SH-SY5Y (cell line): ENCODE measurements at regions not wholly inside any gene's neighbourhood (a gene's known extent, or its start where the extent isn't known, plus 50 kb on each side); places are given as distances from the start of the nearest gene placed in this dataset.

ENCODE experiments used
- GATA2 ChIP-seq: IDR thresholded peaks from 2 replicates; pipeline ENCODE4 v1.6.1; 2011; ENCODE audit warnings: mild to moderate bottlenecking, low read depth, low read length
- GATA3 ChIP-seq: IDR thresholded peaks from 2 replicates; pipeline ENCODE4 v1.6.1; 2011; ENCODE audit warnings: low read depth, mild to moderate bottlenecking, low read length, moderate library complexity

GRCh38 chr15:31925541-31925940 is 104.8 kb upstream of the CHRNA7 start:
- TF ChIP-seq GATA3 (no peak), GATA2 (no peak)

GRCh38 chr15:31930967-31931366 is 99.3 kb upstream of the CHRNA7 start:
- TF ChIP-seq GATA3 (no peak), GATA2 (no peak)

DNA sequence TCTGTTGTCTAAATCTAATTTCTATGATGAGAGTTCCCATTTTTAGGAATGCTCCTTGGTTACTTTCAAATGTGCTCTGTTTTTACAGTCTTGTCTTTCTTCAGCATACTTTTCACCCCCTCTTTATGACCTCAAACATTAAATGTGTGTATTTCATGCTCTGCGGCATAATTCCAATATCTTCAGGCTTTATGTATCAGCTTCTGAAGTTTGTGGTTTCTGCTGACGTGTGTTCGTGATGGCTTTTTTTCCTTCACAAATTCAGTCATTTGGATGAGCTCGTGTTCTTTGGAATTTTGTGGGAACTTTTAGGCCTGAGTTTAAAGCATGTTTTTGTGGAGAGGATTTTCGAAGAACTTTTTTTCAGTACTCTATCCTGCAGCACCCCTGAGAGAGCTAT is 97.7 kb upstream of the CHRNA7 start:
- TF ChIP-seq GATA2: no peak
- TF ChIP-seq GATA3: no peak

DNA sequence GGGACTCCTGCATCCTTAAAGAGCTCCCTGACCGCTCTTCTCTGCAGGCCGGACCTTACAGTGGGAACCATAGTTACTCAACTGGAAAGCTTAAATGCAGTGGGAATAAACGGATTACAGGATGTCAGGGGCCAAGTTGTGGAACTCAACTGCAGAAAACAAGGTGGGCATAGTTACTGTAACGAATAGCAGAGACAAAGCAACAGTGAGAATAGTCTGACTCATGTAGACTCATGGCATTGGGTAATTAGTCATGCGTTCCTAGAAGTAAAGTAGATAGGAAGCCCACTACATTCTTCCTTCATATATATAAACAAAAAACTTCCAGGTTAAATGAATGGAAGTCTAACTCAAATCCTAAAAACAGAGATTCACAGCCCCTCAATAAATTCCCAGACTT is 95.5 kb upstream of the CHRNA7 start:
- no peak for TF ChIP-seq GATA3
- TF ChIP-seq GATA2: no peak

GRCh38 chr15:31953478-31953877 is 76.8 kb upstream of the CHRNA7 start:
- TF ChIP-seq GATA3: no peak
- no peak for TF ChIP-seq GATA2

DNA sequence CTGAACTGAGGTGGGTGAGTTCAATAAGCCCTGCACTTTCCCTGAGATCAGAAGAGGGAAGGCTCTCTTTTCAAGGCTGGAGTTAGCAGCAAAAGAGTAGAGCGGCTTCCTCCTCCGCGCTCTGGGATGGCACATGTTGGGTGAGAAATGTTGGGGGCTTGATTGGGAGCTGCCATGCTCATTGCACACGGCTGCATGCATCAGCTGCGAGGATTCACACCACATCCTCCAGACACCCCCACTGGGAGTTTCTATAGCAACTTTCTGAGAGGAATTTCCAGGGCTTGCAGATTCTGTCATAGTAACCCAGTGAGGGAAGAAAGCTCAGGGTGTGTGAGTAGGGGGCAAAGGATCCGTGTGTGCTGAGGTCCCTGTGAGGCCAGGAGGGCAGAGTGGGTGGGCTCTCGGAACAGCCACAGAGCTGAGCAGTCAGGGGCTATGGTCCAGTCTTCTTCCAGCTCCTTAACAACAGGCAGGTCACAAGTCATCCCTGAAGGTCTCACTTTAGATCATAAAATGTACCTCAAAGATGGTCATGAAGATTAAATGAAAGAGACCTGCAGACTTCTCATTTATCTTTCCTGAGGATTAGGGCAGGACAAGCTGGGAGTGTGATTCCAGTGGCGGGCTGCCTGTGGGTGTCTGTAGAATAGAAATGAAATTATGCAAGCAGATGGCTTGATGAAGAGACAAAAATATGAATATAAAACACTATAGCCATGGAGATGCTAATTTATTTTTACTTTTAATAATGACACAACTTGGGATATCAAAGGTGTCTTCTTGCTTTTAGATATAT is 75.7 kb upstream of the CHRNA7 start:
- no peak for TF ChIP-seq GATA2
- TF ChIP-seq GATA3: no peak

DNA sequence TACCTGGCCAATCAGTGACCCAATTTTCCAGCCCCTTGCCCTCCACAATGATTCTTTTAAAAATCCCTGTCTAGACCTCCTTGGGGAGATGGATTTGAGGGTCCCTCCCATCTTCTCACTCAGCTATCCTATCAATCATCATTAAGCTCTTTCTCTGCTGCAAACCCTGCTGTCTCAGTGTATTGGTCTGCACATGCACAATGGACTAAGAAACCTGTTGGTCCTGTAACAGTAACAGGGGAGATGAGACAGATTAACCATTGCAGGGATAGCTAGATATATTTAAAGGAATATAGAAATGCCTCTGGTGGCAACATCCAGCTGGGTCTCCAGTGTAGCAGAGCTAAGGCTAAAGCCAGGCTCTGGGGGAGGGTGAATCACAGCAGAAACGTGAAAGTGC is 74.6 kb upstream of the CHRNA7 start:
- TF ChIP-seq GATA2 (no peak), GATA3 (no peak)

GRCh38 chr15:31957581-31957980 is 72.7 kb upstream of the CHRNA7 start:
- no peak for TF ChIP-seq GATA3
- TF ChIP-seq GATA2: no peak

DNA sequence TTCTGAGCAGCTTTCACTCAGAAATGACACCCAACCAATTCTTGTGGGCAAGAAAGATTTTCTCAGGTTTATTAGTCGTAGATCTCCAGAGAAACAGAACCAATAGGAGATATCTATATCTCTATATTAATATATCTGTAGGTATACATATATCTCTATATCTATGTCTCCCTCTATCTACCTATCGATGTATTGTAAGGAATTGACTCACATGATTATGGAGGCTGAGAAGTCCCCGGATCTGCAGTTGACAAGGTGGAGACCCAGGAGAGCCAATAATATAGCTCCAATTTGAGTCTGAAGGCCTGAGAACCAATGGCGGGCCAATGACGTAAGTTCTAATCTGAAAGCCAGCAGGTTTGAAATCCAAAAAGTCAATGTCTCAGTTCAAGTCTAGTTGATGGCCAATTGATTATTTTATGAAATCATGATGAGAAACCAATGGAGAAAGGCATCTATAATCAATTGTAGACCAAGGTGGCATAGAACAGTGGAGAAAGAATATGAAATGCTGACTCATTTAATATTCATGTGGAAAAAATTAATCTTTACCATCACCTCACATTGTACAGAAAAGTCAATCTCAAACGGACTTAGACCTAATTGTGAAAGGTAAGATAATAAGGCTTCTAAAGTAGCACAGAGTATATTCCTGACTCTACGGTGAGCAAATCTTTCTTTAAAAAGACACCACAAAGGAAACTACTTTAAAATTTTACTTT is 65.6 kb upstream of the CHRNA7 start:
- no peak for TF ChIP-seq GATA2
- no peak for TF ChIP-seq GATA3

- TF ChIP-seq GATA2 (no peak), GATA3 (no peak)
Measured at GRCh38 chr15:31970007-31970406, 60.3 kb upstream of the CHRNA7 start.

GRCh38 chr15:31973197-31973596 is 57.1 kb upstream of the CHRNA7 start:
- TF ChIP-seq GATA3 (no peak), GATA2 (no peak)

DNA sequence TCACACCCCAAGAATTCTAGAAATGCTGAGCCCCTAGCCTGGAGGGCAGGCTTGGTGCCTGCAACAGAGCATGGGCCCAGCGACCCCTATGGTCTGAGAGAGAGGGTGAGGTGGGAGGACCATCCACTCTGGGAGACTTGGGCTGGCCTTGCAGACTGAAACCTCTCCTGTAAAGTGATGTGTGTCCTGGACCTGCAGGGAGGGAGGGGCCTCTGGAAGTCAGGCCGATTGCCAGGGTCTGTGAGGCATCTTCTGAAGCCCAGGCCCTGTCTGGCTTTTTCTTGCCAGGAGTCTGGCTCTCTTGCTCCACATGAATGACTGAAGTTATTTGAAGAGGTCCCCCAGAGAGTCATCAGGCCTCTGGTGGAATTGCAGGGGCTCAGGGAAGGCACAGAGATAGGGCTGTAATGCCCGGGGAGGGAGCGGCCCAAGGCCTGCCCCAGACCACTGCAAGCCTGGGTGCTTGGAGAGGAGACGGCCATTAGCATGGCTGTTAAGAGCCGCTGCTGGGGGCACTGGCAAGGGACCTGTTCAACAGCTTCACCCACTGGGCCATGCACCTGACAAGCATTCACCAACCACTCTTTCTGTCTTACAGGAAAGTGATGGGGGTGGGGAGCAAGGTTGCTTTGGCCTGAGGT is 56.0 kb upstream of the CHRNA7 start:
- TF ChIP-seq GATA3 (no peak), GATA2 (no peak)

- no peak for TF ChIP-seq GATA2
Measured at GRCh38 chr15:31974855-31975829, 55.2 kb upstream of the CHRNA7 start.

DNA sequence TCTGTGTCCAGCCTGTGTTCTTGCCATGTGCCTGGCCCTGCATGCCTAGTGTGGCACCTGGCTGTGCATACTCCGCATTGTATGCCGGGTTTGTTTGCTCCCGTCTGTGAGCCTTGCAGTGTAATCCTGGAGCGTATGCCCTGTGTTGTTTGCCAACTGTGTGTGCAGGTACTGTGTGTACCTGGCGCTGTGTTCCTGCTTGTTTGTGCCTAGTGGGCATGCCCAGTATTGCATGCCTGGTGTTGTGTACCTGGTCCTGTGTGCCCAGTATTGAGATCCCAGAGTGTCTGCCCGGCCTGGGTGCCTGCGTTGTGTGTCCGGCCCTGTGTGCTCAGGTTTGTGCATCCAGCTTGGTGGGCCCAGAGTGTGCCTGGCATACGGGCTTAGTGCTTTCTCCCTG is 54.5 kb upstream of the CHRNA7 start:
- TF ChIP-seq GATA2: no peak
- no peak for TF ChIP-seq GATA3
